ENCODE measurements at regions not wholly inside any gene's neighbourhood (a gene's known extent, or its start where the extent isn't known, plus 50 kb on each side); places are given as distances from the start of the nearest gene placed in this dataset.
"Not testable (repeated sequence)": the region's sequence is repeated elsewhere in the genome, so short reads cannot be mapped to it uniquely, and the experiment has no call there.

DNA sequence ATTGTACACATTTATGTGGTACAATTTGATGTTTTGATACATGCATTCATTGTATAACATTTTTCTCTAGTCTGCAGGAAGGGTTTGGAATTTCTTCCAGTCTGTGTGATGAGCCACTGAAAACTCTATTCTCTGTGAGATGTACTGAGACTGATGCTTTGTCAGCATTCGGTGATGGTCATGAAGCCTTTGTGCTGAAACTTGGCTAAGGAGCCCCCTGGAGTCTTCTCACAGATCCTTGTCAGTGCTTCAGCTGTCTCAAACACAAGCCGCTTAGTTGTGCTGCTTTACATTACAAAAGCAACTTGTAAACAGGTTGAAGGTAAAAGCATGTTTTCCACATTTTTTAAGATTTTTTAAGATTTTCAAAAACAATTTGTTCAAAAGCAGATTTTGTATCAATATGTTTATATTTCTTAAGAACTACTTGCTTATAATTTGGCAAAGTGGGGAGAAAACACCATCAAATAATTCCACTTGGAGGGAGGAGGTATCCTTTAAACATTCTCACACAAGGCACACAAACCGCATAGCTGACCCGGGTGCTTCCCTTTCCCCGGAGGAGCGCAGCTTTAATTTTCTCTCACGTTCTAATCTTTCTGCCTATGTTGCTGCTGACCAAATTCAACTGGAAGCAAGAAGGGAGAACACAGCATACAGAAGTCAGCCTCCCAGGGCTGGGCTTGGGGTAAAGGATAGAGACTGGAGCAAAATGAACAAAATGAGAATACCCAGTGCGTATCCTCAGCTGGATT lies 249.8 kb upstream of the VSTM2A start:
- no peak for FAIRE-seq

DNA sequence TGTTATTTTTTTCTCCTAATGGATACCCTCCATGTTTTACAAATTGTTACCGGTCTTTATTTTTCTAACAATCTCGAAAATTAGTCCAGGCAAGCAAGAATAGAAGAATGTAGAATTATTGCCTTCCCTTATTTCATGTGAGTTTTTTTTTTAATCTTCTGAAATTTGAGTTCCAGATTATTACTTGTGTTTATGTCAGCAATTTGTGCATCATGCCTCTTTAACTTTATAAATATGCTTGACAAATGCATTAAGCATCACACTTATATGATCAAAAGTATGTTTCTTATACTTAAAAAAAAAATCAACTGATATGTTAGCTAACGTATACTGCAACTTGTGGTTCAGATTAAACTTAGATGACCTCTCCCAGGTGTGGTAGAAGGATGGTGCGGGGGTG lies 242.7 kb upstream of the VSTM2A start:
- FAIRE-seq, result no peak

DNA sequence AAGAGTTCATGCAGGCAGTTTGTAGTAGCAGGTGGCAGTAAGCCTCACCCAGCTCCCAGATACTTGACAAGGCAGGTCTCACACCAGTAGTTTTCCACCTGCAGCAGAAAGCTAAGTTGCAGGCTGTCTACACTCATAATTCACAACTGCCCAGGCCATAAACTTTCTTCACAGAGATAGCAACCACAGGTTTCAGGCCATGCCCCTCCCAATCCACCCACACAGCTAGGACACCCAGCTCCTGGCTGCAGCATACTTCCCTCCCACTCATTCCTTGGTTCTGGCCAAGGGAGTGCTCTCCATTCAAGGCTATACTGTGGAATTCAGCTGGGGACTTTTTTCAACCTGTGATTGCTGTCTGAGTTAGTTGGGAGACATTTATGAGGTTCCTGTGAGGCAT lies 226.2 kb upstream of the VSTM2A start:
- FAIRE-seq, result not testable (repeated sequence)

DNA sequence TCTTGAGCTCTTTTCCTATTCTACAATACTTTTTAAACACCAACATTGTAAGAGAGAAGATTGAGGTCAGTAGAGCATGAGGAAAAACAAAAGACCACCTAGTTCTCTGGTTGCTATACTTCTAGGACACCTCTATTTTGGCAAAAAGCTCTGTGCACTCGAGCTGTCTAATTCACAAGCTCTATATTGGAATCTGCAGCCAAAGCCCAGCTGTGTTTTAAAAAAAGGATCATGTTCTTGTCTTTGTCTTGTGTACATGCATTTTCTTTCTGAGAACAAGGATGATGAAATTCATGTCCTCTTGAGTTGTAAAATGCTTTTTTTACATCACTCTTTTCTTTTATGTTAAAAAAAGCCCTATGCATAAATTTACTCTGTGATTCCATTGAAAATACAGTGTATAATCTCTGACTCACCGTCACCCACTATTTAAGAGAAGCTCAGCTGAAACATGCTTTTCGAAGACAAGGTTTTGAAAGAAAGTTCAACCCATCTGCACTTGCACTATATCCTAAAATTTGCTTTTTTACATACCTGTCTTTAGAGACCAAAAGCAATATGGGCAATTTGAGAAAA lies 215.5 kb upstream of the VSTM2A start:
- no peak for FAIRE-seq

DNA sequence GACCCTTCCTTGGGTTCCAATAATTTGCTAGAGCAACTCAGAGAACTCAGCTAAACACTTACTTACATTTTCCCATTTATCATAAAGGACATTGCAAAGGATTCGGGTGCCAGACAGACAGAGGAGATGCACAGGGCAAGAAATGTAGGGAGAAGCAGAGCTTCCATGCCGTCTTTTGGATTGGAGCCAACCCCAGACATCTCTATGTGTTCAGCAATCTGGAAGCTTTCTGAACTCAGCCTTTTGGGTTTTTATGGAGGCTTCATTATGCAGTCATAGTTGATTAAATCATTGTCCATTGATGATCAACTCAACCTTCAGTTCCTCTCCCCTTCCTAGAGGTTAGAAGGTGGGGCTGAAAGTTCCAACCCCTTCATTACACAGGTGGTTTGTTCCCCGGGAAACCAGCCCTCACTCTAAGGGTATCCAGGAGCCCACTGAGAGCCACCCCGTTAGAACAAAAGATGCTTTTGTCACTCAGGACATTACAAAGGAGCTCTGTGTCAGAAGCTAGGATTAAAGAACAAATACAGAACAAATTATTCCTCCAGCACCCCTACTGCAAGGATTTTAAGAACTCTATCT lies 211.9 kb upstream of the VSTM2A start:
- no peak for FAIRE-seq

DNA sequence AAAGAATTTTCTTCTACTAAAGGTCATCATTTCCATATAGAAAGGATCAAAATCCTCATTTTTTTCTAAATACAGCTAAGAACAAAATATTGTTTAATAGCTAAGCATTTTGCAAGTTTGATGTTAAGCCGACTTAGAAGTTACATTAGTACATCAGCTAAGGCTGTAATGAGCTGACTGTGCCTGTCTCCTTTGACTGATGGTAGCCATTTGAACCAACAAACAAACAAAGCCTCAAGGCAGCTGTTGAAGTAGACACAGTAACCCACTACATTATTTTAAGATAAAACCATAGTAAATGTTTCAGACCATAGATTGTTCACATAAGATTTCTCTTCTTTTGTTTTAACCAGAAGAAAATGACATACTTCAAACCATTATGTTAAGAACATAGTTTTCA lies 210.9 kb upstream of the VSTM2A start:
- no peak for FAIRE-seq

DNA sequence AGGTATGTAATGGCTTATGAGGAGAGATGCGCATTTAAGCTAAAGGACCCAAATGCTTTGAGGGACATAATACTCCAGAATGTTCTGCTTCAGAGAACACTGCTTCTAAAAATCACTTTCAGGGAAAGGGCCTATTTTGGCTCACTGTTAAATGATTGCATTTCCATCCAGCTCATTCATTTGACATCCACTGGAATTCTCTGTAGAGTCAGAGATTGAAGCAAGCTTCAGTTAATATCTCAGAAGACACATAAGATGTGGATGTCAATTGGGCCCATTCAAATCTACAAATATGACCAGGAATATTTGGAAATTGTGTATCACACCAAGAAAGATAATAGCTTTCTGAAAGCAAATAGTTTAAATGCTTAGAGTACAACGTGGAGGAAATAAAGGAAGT lies 209.9 kb upstream of the VSTM2A start:
- FAIRE-seq, result no peak

DNA sequence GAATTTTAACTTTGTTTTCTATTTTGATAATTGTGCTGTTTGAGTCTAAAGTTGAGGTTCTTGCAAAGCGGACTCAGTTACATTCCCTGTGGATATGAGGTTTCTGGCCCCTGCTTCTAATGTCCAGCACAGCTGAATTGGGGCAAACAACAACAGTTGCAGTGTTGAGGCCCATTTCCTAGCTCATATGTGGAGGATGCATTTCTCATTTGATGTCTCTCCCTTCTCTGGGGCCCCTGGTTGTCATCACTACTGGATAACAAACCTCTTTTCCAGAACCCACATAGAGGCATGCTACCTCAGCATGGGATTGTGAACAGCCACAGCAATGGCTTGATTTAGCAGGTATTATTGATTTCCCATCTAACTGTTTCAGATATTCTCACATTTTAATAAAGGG lies 208.2 kb upstream of the VSTM2A start:
- FAIRE-seq, result no peak

DNA sequence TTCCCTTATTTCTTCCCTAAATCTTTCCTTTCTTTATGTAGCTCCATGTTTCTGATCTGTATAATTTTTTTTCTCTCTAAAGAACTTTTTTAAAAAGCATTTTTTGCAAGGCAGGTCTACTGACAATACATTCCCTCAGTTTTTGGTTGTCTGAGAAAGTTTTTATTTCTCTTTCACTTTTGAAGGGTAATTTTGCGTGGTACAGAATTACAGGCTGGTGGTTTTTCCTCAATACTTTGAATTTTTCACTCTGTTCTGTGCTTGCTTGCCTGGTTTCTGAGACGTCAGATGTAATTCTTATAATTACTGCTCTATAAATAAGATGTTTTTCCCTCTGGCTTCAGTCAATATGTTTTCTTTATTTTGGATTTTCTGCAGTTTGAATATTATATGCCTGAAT lies 205.4 kb upstream of the VSTM2A start:
- FAIRE-seq, result no peak

DNA sequence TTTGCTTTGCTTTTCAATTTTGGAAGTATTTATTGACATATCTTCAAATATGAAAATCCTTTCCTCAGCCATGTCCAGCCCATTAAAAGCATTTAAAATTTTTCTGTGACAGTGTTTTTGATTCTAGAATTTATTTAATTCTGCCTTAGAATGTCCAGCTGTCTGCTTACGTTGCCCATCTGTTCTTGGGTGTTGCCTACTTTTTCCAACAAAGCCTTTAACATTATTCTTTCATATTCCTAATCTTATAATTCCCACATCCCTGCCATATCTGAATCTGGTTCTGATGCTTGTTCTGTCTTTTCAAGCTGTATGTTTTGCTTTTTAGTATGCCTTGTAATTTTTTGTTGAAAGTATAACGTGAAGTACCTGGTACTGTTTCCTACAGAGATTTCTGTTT lies 204.7 kb upstream of the VSTM2A start:
- FAIRE-seq, result no peak

DNA sequence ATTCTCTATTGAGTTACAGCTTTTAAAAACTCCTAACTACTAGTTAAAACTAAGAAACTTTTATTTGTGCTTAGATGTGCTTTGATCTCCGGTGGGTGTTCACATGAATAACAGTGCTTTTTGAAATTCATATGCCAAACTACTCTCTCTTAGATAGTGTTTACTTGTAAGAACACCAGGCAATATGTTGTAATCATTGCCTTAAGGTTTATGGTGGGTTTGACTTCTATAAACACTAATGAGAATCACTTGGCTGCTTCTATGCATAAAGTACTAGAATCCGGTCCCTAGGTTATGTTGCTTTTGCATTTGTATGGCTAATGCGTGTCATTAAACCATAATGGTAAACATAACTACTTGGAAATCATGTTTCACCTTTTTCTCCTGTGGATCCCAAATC lies 203.9 kb upstream of the VSTM2A start:
- FAIRE-seq, result no peak

DNA sequence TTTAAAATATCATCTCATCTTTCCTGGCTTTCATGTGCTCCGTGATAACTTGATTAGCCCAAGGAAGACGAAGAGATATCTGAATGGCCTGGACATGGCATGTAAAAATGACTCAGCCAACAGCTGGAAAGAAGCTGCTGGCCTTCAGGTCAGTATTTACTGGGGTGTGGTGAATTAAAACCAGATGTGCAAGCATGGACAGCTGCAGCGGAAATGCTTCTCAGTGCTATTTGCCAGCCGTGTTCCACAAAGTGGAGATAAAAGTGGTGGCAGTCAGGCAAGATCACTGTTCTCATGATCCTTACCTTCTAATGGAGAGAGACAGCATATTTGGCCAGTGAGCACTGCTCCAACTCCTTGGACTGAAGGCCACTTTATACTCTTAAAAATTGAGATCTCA lies 203.1 kb upstream of the VSTM2A start:
- FAIRE-seq, result no peak

DNA sequence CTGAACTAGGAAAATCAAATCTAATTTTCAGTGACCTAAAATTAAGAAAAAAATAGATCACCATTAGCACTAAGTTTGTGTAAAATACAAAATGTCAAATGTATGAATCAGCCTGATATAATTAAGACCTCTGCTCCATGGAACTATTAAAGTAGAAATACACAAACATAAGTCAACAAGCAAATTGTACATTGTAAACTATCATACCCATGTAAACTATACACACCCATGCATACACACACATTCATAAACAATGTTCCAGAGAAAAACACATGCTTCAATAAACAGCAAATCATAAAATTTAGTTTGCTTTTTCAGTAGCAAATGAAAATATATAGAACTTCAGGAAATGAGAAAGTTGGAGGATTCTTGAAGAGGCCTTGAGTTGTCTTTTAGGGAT lies 199.7 kb upstream of the VSTM2A start:
- no peak for FAIRE-seq

DNA sequence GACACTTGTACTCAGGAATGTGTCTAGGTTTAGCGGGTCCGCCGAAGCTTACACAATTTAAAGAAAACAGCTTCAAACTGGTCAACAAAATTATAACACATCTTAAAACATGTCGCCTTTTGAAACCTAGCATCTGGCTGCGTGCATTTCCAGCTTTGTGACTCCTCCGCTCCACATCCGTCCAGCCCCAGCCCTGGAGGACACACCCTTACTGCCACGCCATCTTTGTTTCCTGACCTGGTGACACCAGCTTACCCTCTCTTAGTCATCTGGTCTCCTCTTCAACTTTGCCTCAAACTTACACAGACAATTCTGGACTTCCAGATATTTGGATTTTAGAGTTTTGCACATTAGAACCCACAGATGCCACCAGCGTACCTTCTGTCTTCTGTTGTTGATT lies 198.7 kb upstream of the VSTM2A start:
- no peak for FAIRE-seq

DNA sequence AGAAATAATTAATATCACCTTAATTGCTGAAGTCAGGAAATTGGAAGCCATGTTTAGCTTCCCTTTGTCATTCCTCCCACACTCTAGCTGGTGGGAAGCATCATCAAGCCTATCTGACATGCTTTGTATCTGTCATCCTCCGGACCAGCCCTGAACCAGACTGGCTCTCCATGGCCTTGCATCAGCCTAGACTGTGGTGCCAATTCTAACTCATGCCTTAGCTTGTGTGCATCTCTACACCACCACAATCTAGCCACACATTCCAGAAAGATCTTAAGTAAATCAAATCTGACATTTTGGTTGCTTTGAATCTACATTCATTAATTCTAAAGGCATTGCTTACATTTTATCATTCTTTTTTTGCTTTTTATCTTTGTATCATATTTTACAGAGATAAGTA lies 196.4 kb upstream of the VSTM2A start:
- FAIRE-seq, result no peak

DNA sequence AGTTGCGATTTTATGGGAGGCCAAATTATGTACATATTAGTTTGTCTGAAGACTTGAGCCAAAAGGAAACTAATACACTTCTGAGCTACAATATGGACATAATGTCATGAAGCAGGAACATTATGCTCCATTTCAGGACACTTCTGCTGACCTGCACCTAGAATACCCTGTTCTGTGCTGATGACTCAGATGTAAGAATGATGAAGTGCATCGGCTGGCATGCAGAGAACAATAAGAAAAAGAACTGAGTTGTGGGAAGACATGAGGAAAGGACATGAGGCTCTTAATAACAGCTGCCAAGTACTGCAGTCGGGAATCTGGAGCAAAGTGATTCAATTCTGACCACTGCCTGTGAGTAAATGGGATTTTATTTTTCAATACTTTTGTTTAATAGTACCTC lies 192.9 kb upstream of the VSTM2A start:
- FAIRE-seq, result no peak

DNA sequence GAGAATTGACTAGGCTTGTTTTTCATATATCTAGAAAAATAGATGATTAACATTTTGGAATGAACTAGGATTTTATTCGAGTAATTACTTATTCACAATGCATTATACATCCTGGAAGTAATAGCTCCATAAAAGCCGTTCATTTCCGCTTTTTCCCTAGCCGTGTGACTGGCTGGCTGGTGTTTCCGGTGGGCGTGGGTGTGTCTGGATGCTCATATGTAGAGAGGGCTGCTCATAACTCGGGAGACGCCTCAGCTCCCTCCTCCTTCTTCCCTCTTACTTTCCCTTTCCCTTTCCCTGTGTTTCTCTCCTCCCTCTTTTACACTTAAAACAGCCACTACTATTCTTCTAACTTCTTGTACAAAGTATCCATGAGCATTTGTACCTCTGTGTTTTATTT lies 187.7 kb upstream of the VSTM2A start:
- no peak for FAIRE-seq

DNA sequence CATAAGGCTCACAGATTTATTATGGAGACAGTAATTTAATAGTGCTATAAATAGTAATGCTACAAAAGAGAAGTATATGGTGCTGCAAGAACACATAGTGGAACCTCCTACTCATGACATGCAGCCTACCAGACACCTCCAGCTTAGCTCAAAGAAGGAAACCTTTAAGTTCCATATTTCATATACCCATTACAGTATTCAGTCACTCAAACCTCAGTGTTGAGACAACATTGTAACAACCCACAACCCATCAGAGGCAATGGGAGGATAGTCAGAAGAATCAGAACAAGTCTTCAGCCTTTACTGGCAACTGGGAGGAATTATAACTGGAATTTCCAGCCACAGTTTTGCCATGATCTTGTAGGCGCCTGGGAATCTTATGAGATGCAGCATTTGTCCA lies 186.3 kb upstream of the VSTM2A start:
- FAIRE-seq, result no peak

DNA sequence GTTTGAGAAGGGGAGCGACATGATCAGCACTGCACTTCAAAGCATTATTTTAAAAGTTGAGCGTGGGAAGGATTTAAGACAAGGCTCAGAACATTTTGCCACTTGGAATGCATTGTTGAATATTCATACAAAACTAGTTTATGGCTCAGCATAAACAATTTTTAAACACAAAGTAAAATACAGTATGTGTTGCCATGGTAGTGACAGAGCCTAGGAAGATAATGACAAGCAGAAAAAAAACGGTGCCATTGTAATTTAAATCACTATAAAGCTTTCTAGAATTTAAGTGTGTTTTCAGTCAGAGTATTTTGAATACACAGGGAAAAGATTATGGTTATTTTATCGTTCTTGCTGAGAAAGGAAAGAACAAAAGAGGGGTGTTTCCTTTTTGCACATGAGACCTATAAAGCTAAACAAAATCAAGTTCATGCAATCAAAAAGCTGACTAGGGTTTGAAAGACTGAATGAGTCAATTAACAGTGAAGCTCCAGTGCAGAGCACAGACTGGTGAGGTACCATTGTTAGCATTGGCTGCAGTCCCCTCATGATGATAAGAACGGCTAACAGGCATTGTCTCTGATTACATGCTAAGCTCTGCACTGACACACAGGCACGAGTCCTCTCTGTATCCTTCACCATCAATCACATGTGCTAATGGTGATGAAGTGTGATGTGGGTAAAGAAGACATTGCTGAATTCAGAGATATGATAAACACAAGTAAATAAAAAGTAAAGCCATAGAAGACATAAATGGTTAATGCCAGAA lies 181.9 kb upstream of the VSTM2A start:
- no peak for FAIRE-seq

DNA sequence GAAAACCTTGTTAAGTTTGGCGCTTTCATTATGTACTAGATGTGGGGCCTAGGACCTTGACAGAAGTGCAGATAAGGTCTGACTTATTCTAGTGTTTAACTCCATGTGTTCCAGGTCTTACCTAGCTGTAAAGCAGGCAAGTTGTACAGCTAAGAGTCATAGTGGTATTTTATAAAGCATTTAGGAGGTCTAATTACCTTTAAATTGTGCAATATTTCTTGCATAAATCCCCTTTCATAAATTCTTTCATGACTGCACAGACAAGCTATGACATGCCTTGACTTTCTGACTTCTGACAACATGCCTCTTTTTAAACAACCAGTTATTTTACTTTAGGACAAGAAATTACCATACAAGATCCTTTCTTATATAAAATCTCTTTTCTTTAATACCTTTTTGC lies 151.6 kb upstream of the VSTM2A start:
- FAIRE-seq, result no peak

DNA sequence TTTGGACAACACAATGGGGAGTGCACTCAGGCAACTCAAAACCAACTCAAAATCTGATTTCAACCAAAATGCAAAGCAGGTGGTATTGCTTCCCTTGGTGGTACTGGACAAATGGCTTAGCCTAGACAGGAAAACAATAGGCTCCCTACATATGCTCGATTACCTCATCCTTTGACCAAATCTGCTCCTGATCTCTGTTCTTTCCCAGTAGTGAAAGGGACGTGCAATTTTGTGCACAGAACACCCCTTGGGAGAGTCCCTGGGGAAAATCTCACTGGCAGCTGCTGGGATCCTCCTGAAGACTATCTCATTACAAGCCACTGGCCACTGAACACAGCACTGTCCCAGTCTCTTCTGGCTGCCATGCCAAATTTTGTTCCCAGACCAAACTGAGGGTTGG lies 149.2 kb upstream of the VSTM2A start:
- FAIRE-seq, result no peak

DNA sequence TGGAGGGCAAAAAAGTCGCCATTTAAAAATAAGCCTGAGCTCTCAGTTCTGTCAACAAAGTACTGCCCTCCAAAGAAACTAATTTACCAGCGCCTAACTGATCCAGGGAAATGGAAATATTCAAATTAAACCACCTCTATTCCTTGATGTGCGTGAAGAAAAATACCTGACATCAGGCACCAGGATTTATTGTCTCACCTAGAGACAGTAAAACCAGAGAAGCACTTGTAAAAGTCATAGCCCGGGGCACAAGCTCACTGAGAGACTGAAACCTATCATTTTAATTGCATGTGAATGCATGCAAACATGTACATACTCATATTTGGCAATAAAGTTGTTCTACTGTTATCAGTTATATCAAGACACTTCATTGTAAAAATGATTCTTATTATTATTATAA lies 147.3 kb upstream of the VSTM2A start:
- FAIRE-seq, result no peak

DNA sequence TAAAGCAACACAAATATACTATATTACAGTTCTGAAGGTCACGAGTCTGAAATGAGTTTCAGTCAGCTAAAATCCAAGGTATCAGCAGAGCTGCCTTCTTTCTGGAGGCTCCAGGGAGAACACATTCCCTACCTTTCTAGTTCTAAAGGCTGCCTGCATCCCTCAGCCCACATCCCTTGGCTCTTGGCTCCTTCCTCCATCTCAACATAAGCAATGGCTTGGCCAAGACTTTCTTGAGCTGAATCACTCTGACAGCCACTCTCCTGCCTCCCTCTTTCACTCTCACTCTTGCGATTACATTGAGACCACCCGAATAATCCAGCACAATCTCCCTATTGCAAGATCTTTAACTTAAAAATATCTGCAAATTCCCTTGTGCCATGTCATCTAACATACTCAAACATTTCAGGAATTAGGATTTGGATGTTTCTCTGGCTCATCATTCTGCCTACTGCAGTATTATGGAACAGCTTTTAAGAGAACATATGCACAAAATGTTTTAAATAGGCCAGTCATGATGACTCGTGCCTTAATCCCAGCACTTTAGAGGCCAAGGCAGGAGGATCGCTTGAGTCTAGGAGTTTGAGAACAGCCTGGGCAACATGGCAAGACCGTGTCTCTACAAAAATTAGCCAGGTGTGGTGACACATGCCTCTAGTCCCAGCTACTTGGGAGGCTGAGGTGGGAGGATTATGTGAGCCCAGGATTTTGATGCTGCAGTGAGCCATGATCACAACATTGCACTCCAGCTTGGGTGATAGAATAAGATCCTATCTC lies 144.2 kb upstream of the VSTM2A start:
- FAIRE-seq, result no peak

All from A204.1 (cell line).